ENCODE measurements at regions not wholly inside any gene's neighbourhood (a gene's known extent, or its start where the extent isn't known, plus 50 kb on each side); places are given as distances from the start of the nearest gene placed in this dataset.

DNA sequence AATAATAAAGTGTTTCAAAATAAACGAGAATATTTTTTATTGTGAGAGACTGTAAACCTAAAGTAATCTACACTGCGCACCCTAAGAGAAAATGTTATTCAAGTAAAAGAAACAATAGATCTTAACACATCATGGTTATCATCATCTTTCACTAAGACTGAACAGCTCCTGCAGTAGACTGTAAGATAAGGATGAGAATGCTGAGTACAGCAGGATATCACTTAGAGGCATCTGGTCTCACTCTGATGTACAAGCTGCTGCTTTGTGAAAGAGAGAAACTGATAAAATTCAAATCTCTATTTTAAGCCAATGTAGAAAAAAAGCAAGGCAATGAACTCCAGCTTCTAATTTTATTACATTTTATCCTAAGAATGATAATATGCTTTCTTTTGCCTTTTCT is 261.7 kb upstream of the HTR2A start:
- Histone ChIP-seq H3K4me1 (ENCODE audit: insufficient read depth, low read length) (no peaks in the 10 kb centered on the region), H3K56ac (ENCODE audit: insufficient read length, low read depth, low read length) (no peak overlapping the region), H2AFZ (ENCODE audit: low read length) (no peak overlapping the region), H4K20me1 (ENCODE audit: control insufficient read depth, insufficient read depth, insufficient read length) (no peaks in the 10 kb centered on the region), H2BK12ac (ENCODE audit: insufficient read length, low read depth, low read length) (no peak overlapping the region), H3K4ac (ENCODE audit: low read depth, low read length) (no peak overlapping the region), H2BK20ac (ENCODE audit: low read depth, low read length, poor library complexity, severe bottlenecking) (no peak overlapping the region), H3K4me2 (ENCODE audit: insufficient read depth, insufficient read length, low read length) (no peak overlapping the region), H3K79me2 (ENCODE audit: insufficient read depth, low read length) (no peaks in the 10 kb centered on the region), H3K23me2 (ENCODE audit: insufficient read length, low read depth, low read length, poor library complexity, severe bottlenecking) (no peaks in the 10 kb centered on the region), H2BK120ac (ENCODE audit: low read depth, low read length, poor library complexity, severe bottlenecking) (no peak overlapping the region), H3K9ac (ENCODE audit: extremely low read depth, insufficient read length, low read length) (no peak overlapping the region), H3K79me1 (ENCODE audit: insufficient read depth, low read depth, low read length, poor library complexity, severe bottlenecking) (no peaks in the 10 kb centered on the region), H4K8ac (replicated peaks; ENCODE audit: insufficient read length, low read depth, low read length) (no peak overlapping the region), H3K18ac (ENCODE audit: insufficient read length, low read depth, low read length) (no peak overlapping the region), H3K14ac (ENCODE audit: insufficient read depth, low read length) (no peak overlapping the region), H2AK5ac (ENCODE audit: insufficient read length, low read length) (no peak overlapping the region), H4K91ac (ENCODE audit: insufficient read length, low read depth, low read length) (no peak overlapping the region), H4K5ac (ENCODE audit: insufficient read length, low read depth, low read length) (no peak overlapping the region), H3K9me3 (ENCODE audit: control insufficient read depth, low read depth, low read length) (no peaks in the 10 kb centered on the region), H2BK5ac (ENCODE audit: insufficient read length, low read length) (no peak overlapping the region), H2BK15ac (ENCODE audit: low read depth, low read length) (no peak overlapping the region), H3K27me3 (ENCODE audit: insufficient read depth, low read length) (no peaks in the 10 kb centered on the region), H3T11ph (ENCODE audit: low read length) (no peak overlapping the region), H3K27ac (ENCODE audit: insufficient read length, low read depth, low read length) (no peak overlapping the region), H3K23ac (ENCODE audit: insufficient read length, low read depth, low read length) (no peak overlapping the region)
- H3K27me3 Mint-ChIP-seq (ENCODE audit: low read depth): no peaks in the 10 kb centered on the region
- peaks cover 6 to 10% of the 10 kb centered on the region in 2 experiments; a peak in 4 of 5 replicates for H3K9me3 Mint-ChIP-seq
- H3K27ac Mint-ChIP-seq: no peak overlapping the region
- WGBS (ENCODE audit: extremely low coverage, insufficient read length, low lambda C conversion rate): no CpG with 5 or more reads among the region's 2 CpGs
- H3K4me3 Mint-ChIP-seq: no peak overlapping the region
- no peaks in the 10 kb centered on the region for H3K4me1 Mint-ChIP-seq
- TF ChIP-seq CTCF (conservative IDR thresholded peaks at IDR 0.05): no peak
- peaks cover 5 to 11% (median 10%) of the 10 kb centered on the region in 3 experiments for H3K36me3 Mint-ChIP-seq (ENCODE audit: insufficient read depth in 1 of 3, low read depth in 3 of 3)
- no peak for DNase-seq

All from H9 (cell line).